GM12891 (cell line): ENCODE measurements at regions not wholly inside any gene's neighbourhood (a gene's known extent, or its start where the extent isn't known, plus 50 kb on each side); places are given as distances from the start of the nearest gene placed in this dataset.

Experiments
- PAX5 ChIP-seq: IDR thresholded peaks from 2 replicates; pipeline ENCODE4 v1.6.1; 2011; ENCODE audit warnings: low read length, moderate library complexity, mild to moderate bottlenecking; ENCODE audit not compliant: insufficient read depth, severe bottlenecking
- POLR2A ChIP-seq: IDR thresholded peaks from 2 replicates; pipeline ENCODE4 v1.6.1; 2011; ENCODE audit warnings: low read depth, low read length, control low read depth
- POLR2AphosphoS5 ChIP-seq: IDR thresholded peaks from 2 replicates; pipeline ENCODE4 v1.6.1; 2011; ENCODE audit warnings: low read depth, low read length, control low read depth
- SPI1 ChIP-seq: IDR thresholded peaks from 2 replicates; pipeline ENCODE4 v1.6.1; 2011; ENCODE audit warnings: low read depth, low read length, control low read depth
- TAF1 ChIP-seq: IDR thresholded peaks from 2 replicates; pipeline ENCODE4 v1.6.1; 2011; ENCODE audit warnings: low read depth, low read length, control low read depth

DNA sequence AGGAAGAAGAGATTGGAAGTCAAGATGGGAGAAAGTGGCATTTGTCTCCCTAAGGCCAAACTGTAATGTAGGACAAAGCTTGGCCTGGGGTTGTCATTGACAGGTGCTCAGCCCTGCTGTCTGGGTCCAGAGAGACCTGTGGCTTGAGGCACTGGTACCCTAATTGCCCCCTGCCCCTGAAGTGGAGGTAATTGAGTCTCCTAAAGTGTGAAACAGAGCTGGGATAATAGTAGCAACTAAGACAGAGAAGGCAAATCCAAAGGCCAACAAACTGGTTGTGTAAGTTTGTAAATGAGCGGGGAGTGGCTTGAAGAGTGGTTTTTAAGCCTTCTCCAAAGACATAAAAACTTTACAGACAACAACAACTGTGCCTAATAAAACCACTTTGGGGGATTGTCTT is 264.2 kb upstream of the ROPN1 start:
- TF ChIP-seq POLR2A (no peak), POLR2AphosphoS5 (no peak), TAF1 (no peak), SPI1 (no peak), PAX5 (no peak)
